ENCODE measurements at regions not wholly inside any gene's neighbourhood (a gene's known extent, or its start where the extent isn't known, plus 50 kb on each side); places are given as distances from the start of the nearest gene placed in this dataset.
"Not testable (repeated sequence)": the region's sequence is repeated elsewhere in the genome, so short reads cannot be mapped to it uniquely, and the experiment has no call there.

- DNase-seq (ENCODE audit: low read depth in 3 of 3, low spot score in 2 of 3), result no peak
These were observed 488.4 kb downstream of the ADCYAP1 start for GRCh38 chr18:1392865-1393734.

GRCh38 chr18:1393929-1394328 is 489.3 kb downstream of the ADCYAP1 start:
- DNase-seq (ENCODE audit: low read depth in 3 of 3, low spot score in 2 of 3), result no peak

- DNase-seq (ENCODE audit: low read depth in 3 of 3, low spot score in 2 of 3), result no peak
These were observed 489.8 kb downstream of the ADCYAP1 start for GRCh38 chr18:1394426-1394825.

- DNase-seq (ENCODE audit: low read depth in 3 of 3, low spot score in 2 of 3), result no peak
These were observed 490.3 kb downstream of the ADCYAP1 start for GRCh38 chr18:1394966-1395365.

- DNase-seq (ENCODE audit: low read depth in 3 of 3, low spot score in 2 of 3), result no peak
These were observed 503.7 kb downstream of the ADCYAP1 start for GRCh38 chr18:1408376-1408775.

GRCh38 chr18:1412655-1413322 is 508.1 kb downstream of the ADCYAP1 start:
- DNase-seq (ENCODE audit: low read depth in 3 of 3, low spot score in 2 of 3), result no peak

- DNase-seq (ENCODE audit: low read depth in 3 of 3, low spot score in 2 of 3), result no peak
These were observed 508.6 kb downstream of the ADCYAP1 start for GRCh38 chr18:1413323-1413675.

GRCh38 chr18:1416074-1416473 is 511.4 kb downstream of the ADCYAP1 start:
- DNase-seq (ENCODE audit: low read depth in 3 of 3, low spot score in 2 of 3), result no peak

GRCh38 chr18:1421502-1421901 is 516.8 kb downstream of the ADCYAP1 start:
- no peak for DNase-seq (ENCODE audit: low read depth in 3 of 3, low spot score in 2 of 3)

- no peak for DNase-seq (ENCODE audit: low read depth in 3 of 3, low spot score in 2 of 3)
These were observed 518.0 kb downstream of the ADCYAP1 start for GRCh38 chr18:1422634-1423033.

- DNase-seq (ENCODE audit: low read depth in 3 of 3, low spot score in 2 of 3), result no peak
These were observed 521.0 kb downstream of the ADCYAP1 start for GRCh38 chr18:1425679-1426078.

- no peak for DNase-seq (ENCODE audit: low read depth in 3 of 3, low spot score in 2 of 3)
These were observed 530.8 kb downstream of the ADCYAP1 start for GRCh38 chr18:1435487-1435886.

- DNase-seq (ENCODE audit: low read depth in 3 of 3, low spot score in 2 of 3), result no peak
These were observed 531.5 kb downstream of the ADCYAP1 start for GRCh38 chr18:1436199-1436598.

GRCh38 chr18:1438458-1438910 is 533.8 kb downstream of the ADCYAP1 start:
- no peak for DNase-seq (ENCODE audit: low read depth in 3 of 3, low spot score in 2 of 3)

GRCh38 chr18:1438967-1439366 is 534.3 kb downstream of the ADCYAP1 start:
- no peak for DNase-seq (ENCODE audit: low read depth in 3 of 3, low spot score in 2 of 3)

- not testable (repeated sequence) for DNase-seq (ENCODE audit: low read depth in 3 of 3, low spot score in 2 of 3)
These were observed 539.4 kb downstream of the ADCYAP1 start for GRCh38 chr18:1444062-1444461.

GRCh38 chr18:1446765-1447164 is 542.1 kb downstream of the ADCYAP1 start:
- no peak for DNase-seq (ENCODE audit: low read depth in 3 of 3, low spot score in 2 of 3)

GRCh38 chr18:1452821-1453220 is 548.1 kb downstream of the ADCYAP1 start:
- DNase-seq (ENCODE audit: low read depth in 3 of 3, low spot score in 2 of 3), result no peak

- DNase-seq (ENCODE audit: low read depth in 3 of 3, low spot score in 2 of 3), result no peak
These were observed 550.9 kb downstream of the ADCYAP1 start for GRCh38 chr18:1455605-1456004.

- DNase-seq (ENCODE audit: low read depth in 3 of 3, low spot score in 2 of 3), result no peak
These were observed 553.9 kb downstream of the ADCYAP1 start for GRCh38 chr18:1458547-1458946.

- no peak for DNase-seq (ENCODE audit: low read depth in 3 of 3, low spot score in 2 of 3)
These were observed 559.3 kb downstream of the ADCYAP1 start for GRCh38 chr18:1463981-1464380.
